Mucosa of rectum (tissue), 2 donors: ENCODE measurements at regions not wholly inside any gene's neighbourhood (a gene's known extent, or its start where the extent isn't known, plus 50 kb on each side); places are given as distances from the start of the nearest gene placed in this dataset.

ENCODE experiments used
- H3K27ac ChIP-seq, 2 donors: one replicate each; pipeline ENCODE4 v1.7.0; 2013; ENCODE audit warnings: inconsistent platforms in 2 of 2, low read depth in 2 of 2, low read length in 2 of 2
- H3K27me3 ChIP-seq, 2 donors: one replicate each; pipeline ENCODE4 v1.7.0; 2013; ENCODE audit warnings: low read length in 2 of 2; ENCODE audit not compliant: control insufficient read depth in 2 of 2, insufficient read depth in 2 of 2
- H3K36me3 ChIP-seq, 2 donors: one replicate each; pipeline ENCODE4 v1.7.0; 2013; ENCODE audit warnings: low read length in 2 of 2; ENCODE audit not compliant: control insufficient read depth in 2 of 2, insufficient read depth in 2 of 2
- H3K4me1 ChIP-seq, 2 donors: one replicate each; pipeline ENCODE4 v1.7.0; 2013; ENCODE audit warnings: low read length in 2 of 2, mild to moderate bottlenecking in 1 of 2; ENCODE audit not compliant: control insufficient read depth in 2 of 2, insufficient read depth in 2 of 2
- H3K4me3 ChIP-seq, 2 donors: one replicate each; pipeline ENCODE4 v1.7.0; 2013; ENCODE audit warnings: low read length in 2 of 2
- H3K9ac ChIP-seq, 2 donors: one replicate each; pipeline ENCODE4 v1.7.0; 2013; ENCODE audit warnings: low read length in 2 of 2, low read depth in 1 of 2, mild to moderate bottlenecking in 1 of 2
- H3K9me3 ChIP-seq, 2 donors: one replicate each; pipeline ENCODE4 v1.7.0; 2013; ENCODE audit warnings: low read length in 2 of 2; ENCODE audit not compliant: control insufficient read depth in 2 of 2
- donor health status: healthy.
- donor health status: Normal muscosa, but diverticular disease.

DNA sequence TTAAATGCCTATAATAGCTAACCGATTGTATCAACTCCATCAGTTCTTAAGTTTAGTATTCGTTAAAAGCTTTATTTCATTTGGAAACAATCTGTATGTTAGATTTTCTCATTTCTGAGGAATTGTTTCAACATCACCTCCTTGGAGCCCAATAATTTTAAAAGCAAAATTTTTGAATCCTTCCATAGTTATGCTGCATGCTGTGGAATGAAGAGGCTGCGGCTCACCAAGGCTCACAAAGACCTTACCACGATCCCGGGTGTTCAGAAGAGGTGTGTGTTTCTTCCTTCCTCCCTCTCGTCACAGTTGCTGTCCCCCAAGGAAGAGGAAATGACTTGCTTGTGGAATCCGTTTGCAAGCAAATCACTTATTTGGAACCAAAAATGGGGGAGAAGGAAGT, 143.8 kb downstream of the FGF1 start:
- H3K4me1 ChIP-seq = no peaks in the 10 kb centered on the region
- H3K9me3 ChIP-seq = no peaks in the 10 kb centered on the region
- H3K27me3 ChIP-seq = peaks cover 0 to 4% of the 10 kb centered on the region in 2 donors
- peak overlapping the region in 1 of 2 donors; percentile 42 for H3K27ac ChIP-seq
- no peak overlapping the region for H3K9ac ChIP-seq
- H3K36me3 ChIP-seq = no peaks in the 10 kb centered on the region
- H3K4me3 ChIP-seq = no peak overlapping the region

DNA sequence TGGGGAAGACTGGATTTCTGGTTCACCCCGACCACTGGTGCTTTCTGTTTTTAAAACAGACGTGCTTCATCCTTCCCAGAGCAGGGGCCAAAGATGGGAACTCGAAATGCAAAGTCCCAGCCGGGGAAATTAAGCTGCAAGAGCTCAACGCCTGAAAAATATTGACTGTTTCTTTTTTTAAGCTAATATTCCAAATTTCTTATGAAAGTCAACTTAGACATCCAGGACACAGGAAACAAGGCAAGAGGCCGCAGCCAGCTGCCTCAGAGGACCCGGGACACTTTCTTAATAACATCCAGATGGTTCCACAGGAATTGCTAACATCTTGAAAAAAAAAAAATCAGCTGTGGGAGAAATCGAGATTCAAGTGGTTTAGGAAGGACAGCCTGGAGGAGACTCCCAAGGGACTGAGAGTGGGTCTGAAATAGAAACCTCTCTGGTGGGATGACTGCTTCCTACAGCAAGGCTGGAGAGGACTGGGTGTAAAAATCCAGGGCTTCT, 144.9 kb downstream of the FGF1 start:
- peaks cover 0 to 4% of the 10 kb centered on the region in 2 donors for H3K27me3 ChIP-seq
- H3K4me3 ChIP-seq = no peak overlapping the region
- H3K9me3 ChIP-seq = no peaks in the 10 kb centered on the region
- no peak overlapping the region for H3K9ac ChIP-seq
- H3K27ac ChIP-seq = peak overlapping the region in 1 of 2 donors; percentile 45
- no peaks in the 10 kb centered on the region for H3K4me1 ChIP-seq
- no peaks in the 10 kb centered on the region for H3K36me3 ChIP-seq

DNA sequence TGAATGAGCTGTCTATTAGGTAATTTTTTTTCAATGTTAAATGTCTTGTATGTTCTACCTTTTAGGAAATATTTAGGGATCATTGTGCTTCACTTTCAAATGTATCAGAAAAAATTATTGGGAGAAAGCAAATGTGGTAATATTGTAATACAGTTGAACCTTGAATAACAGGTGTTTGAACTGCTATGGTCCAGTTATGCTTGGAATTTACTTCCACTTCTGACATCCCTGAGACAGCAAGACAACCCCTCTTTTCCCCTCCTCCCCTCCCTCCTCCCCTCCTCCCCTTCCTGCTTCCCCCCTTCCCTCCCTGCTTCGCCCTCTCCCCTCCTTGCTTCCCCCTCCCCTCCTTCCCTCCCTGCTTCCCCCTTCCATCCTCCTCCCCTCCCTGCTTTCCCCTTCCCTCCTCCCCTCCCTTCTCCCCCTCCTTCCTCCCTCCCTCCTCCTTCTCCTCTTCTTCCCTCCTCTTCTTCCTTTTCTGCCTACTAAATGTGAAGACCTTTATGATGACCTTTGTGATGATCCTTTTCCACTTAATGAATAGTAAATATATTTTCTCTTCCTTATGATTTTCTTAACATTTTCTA, 146.6 kb downstream of the FGF1 start:
- Histone ChIP-seq H3K4me3 (no peak overlapping the region), H3K27me3 (peaks cover 0 to 4% of the 10 kb centered on the region in 2 donors), H3K36me3 (no peaks in the 10 kb centered on the region), H3K9ac (no peak overlapping the region), H3K4me1 (no peaks in the 10 kb centered on the region), H3K9me3 (peaks cover 0 to 5% of the 10 kb centered on the region in 2 donors), H3K27ac (no peak overlapping the region)

DNA sequence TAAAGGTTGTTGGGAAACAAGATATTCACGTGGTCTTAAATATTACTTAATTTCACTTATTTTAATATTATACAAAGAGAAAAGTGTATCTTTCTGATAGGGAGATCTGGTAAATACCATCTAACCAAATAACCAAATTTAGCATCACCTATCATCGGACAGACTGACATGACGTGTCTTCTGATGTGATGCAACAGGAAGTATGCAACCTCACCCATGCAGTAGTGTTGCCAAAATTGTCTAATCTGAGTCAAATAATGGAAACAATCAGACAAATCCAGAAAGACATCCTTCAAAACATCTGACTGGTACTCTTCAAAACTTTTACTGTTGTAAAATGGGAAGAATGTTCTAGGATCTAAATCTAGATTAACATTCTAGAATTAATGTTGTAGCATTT, 148.0 kb downstream of the FGF1 start:
- no peaks in the 10 kb centered on the region for H3K4me1 ChIP-seq
- no peak overlapping the region for H3K27ac ChIP-seq
- H3K9ac ChIP-seq = no peak overlapping the region
- no peak overlapping the region for H3K4me3 ChIP-seq
- H3K27me3 ChIP-seq = peaks cover 0 to 4% of the 10 kb centered on the region in 2 donors
- H3K9me3 ChIP-seq = peaks cover 0 to 5% of the 10 kb centered on the region in 2 donors
- no peaks in the 10 kb centered on the region for H3K36me3 ChIP-seq

DNA sequence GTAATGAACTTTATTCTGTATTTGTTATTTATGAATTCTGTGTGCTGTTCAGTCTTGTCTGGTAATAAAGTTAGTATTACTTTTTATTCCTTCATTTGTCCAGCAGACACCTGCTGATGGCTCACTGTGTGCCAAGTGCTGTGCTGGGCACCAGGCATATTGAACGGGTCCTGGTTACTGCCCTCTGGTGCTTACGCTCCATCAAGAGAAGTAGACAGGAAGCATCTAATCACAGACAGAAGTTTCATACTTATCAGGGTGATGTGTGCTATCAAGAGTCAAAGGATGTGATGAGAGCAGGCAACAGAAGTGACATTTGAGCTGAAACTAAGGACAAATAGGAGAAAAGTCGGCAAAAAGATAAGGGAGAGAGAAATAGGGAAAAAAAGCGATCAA, 153.1 kb downstream of the FGF1 start:
- Histone ChIP-seq H3K9ac (no peak overlapping the region), H3K27ac (no peak overlapping the region), H3K9me3 (peaks cover 0 to 5% of the 10 kb centered on the region in 2 donors), H3K27me3 (no peaks in the 10 kb centered on the region), H3K36me3 (no peaks in the 10 kb centered on the region), H3K4me3 (no peak overlapping the region), H3K4me1 (no peaks in the 10 kb centered on the region)

DNA sequence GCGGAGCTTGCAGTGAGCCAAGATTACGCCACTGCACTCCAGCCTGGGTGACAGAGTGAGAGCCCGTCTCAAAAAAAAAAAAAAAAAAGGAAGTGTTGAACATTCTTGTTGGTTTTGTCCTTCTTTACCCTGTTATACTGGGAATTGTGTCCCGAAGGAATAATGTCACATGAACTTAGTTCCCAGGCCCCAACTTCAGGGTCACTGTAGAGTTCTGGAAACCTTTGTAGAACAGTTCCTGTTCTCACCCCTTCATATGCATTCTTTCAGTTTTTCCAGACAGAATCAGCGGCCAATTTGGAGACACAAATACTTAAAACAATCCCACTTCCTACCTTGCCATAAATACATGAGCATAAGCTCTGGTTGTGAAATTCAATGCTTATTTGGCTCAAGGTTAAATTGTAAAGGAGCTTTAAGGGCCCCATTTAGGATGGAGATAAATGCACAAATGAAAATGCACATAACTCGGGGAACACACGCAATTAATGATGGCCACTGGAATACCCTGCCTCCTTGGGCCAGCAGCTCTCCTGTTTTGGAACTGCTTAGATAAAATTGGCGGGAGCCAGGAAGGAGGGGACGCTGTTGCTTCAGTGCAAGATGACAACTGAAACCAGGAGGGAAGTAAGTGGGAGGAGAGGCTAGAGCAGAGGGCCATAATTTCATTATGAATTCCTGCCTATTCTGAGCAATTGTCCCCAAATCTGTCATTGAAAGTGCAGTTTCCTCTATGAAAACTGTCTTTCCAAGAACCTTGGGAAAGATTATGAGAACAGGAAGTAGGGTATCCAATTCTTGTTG, 153.7 kb downstream of the FGF1 start:
- Histone ChIP-seq H3K27me3 (no peaks in the 10 kb centered on the region), H3K4me3 (no peak overlapping the region), H3K9me3 (peaks cover 0 to 5% of the 10 kb centered on the region in 2 donors), H3K4me1 (no peaks in the 10 kb centered on the region), H3K9ac (no peak overlapping the region), H3K27ac (no peak overlapping the region), H3K36me3 (no peaks in the 10 kb centered on the region)

DNA sequence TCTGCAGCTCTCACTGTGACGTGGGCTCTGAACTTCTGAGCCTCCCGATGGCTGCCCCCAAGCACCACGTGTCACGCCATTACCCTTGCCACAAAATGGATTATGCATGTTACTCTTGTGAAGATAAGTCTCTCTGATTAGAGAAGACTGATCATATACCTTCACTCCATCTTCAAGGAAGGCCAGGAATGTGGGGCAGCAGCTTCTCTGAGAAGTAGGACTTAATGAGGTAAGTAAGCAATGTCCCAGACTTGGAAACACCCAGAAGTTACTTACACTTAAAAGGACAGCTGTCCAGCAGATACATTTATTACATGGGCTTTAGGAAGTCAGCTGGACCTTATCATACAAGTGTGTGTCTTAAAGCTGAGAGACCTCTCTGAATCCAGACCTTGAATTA, 155.0 kb downstream of the FGF1 start:
- no peaks in the 10 kb centered on the region for H3K4me1 ChIP-seq
- H3K27me3 ChIP-seq = no peaks in the 10 kb centered on the region
- no peaks in the 10 kb centered on the region for H3K36me3 ChIP-seq
- H3K27ac ChIP-seq = no peak overlapping the region
- no peak overlapping the region for H3K4me3 ChIP-seq
- no peak overlapping the region for H3K9ac ChIP-seq
- H3K9me3 ChIP-seq = peaks cover 0 to 5% of the 10 kb centered on the region in 2 donors

DNA sequence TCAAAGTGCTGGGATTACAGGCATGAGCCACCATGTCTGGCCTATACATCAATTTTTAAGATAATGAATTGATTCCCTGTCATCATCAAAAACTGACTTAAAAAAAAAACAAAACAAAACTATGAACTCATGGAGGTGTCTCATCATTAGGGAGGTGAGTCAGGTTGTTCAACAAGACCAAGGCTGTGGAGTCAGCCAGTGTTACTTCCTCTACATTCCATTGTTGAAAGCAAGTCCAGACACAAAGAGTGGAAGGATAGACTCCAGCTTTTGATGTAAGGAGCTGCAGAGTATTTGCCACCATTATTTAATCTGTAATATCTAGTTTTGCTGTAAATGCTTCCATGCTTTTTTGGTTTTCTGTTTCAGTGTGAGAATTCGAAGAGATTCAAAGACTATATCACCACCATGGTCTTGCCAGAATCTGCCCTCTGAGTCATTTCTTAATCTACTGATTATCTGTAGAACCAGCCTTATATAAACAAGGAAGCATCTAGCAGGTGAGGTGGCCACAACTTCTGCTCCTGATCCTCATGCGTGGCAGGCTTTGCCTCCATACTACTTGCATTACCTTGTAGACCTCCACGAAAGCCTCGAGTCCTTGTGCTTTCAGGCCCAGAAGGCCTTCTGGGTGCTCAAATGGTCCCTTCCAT, 156.1 kb downstream of the FGF1 start:
- Histone ChIP-seq H3K27me3 (no peaks in the 10 kb centered on the region), H3K9me3 (no peaks in the 10 kb centered on the region), H3K4me1 (no peaks in the 10 kb centered on the region), H3K9ac (no peak overlapping the region), H3K4me3 (no peak overlapping the region), H3K36me3 (no peaks in the 10 kb centered on the region), H3K27ac (no peak overlapping the region)

DNA sequence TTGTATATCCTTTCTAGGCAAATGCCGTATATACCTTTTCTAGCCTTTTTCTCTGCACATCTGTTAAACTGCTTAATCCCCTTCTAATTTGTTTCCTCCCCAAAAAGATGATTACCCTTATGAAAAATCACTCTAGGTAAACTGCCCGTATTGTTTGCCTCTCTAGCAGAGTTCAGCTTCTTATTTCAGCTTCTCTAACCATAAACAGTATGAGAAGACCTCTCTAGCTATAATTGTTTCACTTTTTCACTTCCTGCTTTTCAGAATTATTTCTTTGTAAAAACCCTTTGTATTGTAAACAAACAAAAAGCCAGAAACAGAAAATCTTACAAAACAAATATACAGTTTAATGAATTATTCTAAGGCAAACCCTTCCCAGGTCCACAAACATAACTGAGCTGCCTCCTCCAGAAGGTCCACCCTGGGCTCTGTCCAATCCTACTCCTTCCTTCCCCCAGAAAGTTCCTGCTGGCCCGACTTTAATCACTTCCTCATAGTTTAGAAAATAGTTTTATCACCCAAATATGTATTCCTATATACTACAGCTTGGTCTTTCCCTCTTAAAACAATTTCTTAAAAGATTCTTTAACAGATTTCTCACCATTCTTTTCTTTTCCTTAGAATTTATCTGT, 158.1 kb downstream of the FGF1 start:
- no peaks in the 10 kb centered on the region for H3K4me1 ChIP-seq
- no peak overlapping the region for H3K9ac ChIP-seq
- no peak overlapping the region for H3K4me3 ChIP-seq
- H3K9me3 ChIP-seq = no peaks in the 10 kb centered on the region
- H3K27ac ChIP-seq = no peak overlapping the region
- no peaks in the 10 kb centered on the region for H3K36me3 ChIP-seq
- no peaks in the 10 kb centered on the region for H3K27me3 ChIP-seq

DNA sequence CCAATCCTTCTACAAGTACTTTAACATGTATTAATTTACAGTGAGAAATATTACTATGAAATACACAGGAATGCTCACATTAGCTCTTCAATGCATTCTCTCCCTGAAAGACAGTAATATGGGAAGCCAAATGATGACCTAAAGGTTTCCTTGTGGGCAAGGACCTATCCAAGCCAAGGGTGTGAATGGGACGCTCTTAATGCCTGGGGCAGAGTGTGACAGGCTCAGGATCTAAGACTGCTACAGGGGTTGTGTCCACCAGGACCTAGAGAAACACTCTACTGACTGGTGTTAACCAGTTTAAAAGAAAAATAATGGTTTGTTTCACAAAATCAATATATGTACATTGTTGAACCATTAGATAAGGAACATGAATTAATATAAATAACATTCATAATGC, 158.7 kb downstream of the FGF1 start:
- Histone ChIP-seq H3K27ac (no peak overlapping the region), H3K9ac (no peak overlapping the region), H3K36me3 (no peaks in the 10 kb centered on the region), H3K4me1 (no peaks in the 10 kb centered on the region), H3K4me3 (no peak overlapping the region), H3K27me3 (no peaks in the 10 kb centered on the region), H3K9me3 (no peaks in the 10 kb centered on the region)
